HG03469 (cell line): ENCODE measurements at regions not wholly inside any gene's neighbourhood (a gene's known extent, or its start where the extent isn't known, plus 50 kb on each side); places are given as distances from the start of the nearest gene placed in this dataset.
A peak's percentile ranks its signal among the peaks of the same experiment; 100 is the strongest.

ENCODE experiments used
- ATAC-seq: cut with Tn5 transposase; IDR thresholded peaks from one replicate; pipeline ENCODE4 v1.9.1; 2021; ENCODE audit warnings: mild to moderate bottlenecking, moderate library complexity, moderate number of reproducible peaks; ENCODE audit not compliant: unreplicated experiment

- no peak for ATAC-seq
Observed at GRCh38 chr3:19725000-19725399, 209.0 kb downstream of the EFHB start.

GRCh38 chr3:19717736-19718135 lies 216.3 kb downstream of the EFHB start:
- ATAC-seq, result no peak

- ATAC-seq, result no peak
Observed at GRCh38 chr3:19711160-19711782, 222.7 kb downstream of the EFHB start.

DNA sequence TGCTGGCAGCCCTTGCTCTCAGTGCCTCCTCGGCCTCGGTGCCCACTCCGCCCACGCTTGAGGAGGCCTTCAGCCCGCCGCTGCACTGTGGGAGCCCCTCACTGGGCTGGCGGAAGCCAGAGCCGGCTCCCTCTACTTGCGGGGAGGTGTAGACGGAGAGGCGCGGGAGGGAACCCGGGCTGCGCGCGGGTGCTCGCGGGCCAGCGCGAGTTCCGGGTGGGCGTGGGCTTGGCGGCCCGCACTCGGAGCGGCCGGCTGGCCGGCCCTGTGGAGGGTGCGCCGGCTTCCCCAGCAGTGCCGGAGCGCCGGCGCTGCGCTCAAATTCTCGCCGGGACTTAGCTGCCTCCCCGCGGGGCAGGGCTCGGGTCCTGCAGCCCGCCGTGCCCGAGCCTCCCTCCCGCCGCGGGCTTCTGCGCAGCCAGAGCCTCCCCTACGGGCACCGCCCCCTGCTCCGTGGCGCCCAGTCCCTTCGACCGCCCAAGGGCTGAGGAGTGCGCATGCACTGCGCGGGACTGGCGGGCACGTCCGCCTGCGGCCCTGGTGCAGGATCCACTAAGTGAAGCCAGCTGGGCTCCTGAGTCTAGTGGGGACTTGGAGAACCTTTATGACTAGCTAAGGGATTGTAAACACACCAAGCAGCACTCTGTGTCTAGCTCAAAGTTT lies 231.5 kb downstream of the EFHB start:
- no peak for ATAC-seq

- no peak for ATAC-seq
Observed at GRCh38 chr3:19688767-19689166, 245.2 kb downstream of the EFHB start.

DNA sequence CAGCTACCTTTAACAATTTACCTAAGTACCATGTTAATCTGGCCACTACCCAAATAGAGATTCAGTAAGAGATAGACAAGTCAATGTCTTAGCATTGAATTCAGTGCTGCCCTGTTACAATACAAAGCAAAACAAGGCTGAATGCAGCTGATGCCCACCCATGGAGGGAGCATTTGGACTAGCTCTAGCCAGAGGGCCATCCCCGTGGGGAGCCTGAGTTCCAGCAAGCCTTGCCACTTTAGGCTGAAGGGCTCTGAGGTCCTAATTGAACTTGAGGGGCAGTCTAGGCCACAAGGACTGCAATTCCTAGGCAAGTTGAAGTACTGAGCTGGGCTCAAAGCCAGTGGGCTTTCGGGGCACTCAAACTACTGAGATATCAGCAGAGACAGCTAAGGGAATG lies 265.9 kb downstream of the EFHB start:
- ATAC-seq, result no peak

GRCh38 chr3:19662486-19662885 lies 271.5 kb downstream of the EFHB start:
- no peak for ATAC-seq

DNA sequence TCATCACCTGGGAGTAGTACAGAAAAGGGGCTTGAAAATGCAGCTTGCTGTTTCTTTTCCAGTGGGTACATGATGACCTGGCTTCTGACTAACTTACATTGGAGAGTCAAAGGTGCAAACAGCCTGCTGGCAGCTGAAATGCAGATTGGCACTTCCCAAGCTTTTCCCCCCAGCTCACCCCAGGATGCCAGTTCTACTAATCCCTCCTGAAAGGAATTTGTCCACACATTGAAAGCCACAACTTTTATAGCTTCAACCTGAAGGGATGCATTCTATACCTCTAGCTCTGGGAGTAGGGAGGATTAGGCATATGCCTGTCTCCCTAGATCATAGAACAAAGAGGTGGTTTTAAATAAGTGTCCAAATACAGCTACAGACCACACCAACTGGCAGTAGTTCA lies 281.7 kb downstream of the EFHB start:
- ATAC-seq, result no peak

GRCh38 chr3:19645093-19645492 lies 288.9 kb downstream of the EFHB start:
- peak; percentile 78 for ATAC-seq

GRCh38 chr3:19644405-19644804 lies 289.6 kb downstream of the EFHB start:
- ATAC-seq, result peak; percentile 50

GRCh38 chr3:19641408-19641807 lies 292.6 kb downstream of the EFHB start:
- no peak for ATAC-seq

- ATAC-seq, result no peak
Observed at GRCh38 chr3:19632099-19633074, 301.6 kb downstream of the EFHB start.

DNA sequence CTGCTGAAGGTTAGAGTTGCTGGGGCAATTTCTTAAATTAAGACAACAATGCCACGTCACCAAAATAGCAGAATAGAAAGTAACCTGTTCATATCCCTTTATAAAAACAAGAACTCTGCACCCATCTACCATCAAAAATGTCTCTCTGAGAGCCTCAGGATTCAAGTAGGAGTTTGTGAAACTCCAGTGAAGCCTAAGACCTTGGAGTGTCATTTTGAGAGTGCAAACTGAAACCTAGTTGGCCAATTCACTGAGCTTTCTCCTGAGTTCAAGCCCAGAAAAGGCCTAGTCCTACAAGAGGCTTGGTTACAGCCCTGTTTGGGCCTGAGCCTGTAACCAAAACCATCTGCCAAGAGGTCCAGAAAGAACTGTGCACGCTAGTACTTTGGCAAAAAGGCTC lies 335.1 kb downstream of the EFHB start:
- ATAC-seq, result peak; percentile 78

GRCh38 chr3:19596408-19596807 lies 337.6 kb downstream of the EFHB start:
- ATAC-seq, result peak; percentile 61

- no peak for ATAC-seq
Observed at GRCh38 chr3:19595884-19596283, 338.1 kb downstream of the EFHB start.
